ENCODE measurements at regions not wholly inside any gene's neighbourhood (a gene's known extent, or its start where the extent isn't known, plus 50 kb on each side); places are given as distances from the start of the nearest gene placed in this dataset.

DNA sequence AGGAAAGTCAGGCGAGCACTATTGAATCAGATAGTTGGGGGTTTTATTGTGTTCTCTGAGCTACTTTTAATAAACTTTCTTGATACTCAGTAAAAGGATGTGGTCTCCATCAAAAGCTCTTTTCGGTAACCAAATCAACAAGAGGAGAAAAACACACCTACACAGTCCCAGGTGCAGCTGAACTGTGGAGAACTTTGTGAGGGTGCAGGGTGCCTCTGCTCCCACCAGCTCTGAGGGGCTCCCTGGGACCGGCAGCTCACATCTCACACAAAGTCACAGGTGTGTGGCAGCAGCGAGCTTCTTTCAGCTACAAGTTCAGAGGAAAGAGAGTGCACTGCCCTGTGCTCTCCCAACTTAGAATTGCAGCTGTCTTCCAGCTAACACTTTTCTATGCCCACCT, 650.4 kb downstream of the RNF144A start:
- no peak overlapping the region for H3K4me3 ChIP-seq (ENCODE audit: low read depth, low read length)
- no peak for DNase-seq (ENCODE audit: low read depth)
- TF ChIP-seq, protein P1, sequence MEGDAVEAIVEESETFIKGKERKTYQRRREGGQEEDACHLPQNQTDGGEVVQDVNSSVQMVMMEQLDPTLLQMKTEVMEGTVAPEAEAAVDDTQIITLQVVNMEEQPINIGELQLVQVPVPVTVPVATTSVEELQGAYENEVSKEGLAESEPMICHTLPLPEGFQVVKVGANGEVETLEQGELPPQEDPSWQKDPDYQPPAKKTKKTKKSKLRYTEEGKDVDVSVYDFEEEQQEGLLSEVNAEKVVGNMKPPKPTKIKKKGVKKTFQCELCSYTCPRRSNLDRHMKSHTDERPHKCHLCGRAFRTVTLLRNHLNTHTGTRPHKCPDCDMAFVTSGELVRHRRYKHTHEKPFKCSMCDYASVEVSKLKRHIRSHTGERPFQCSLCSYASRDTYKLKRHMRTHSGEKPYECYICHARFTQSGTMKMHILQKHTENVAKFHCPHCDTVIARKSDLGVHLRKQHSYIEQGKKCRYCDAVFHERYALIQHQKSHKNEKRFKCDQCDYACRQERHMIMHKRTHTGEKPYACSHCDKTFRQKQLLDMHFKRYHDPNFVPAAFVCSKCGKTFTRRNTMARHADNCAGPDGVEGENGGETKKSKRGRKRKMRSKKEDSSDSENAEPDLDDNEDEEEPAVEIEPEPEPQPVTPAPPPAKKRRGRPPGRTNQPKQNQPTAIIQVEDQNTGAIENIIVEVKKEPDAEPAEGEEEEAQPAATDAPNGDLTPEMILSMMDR (IDR thresholded peaks at IDR 0.05; ENCODE audit: control insufficient read depth, extremely low read depth, insufficient read depth): no peak

DNA sequence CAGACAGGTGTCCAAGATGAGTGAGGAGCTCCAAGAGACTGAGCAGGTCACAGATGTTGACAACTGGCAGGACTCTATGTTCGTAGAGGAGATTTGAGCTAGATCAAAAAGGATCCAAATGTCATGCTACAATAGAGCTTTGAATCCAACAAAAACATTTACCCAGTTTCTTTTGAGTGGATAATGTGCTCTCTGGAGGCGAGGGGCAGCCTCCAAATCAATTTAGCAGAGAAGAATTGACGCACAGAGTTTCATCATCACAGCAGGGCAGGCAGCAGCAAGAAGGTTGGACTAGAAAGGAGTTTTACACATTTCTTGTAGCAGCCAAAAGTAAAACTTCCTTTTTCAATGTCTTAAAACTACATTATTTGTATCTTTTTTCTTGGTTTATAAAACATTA, 653.0 kb downstream of the RNF144A start:
- TF ChIP-seq, protein P1 (IDR thresholded peaks at IDR 0.05; ENCODE audit: control insufficient read depth, extremely low read depth, insufficient read depth): no peak
- DNase-seq (ENCODE audit: low read depth): no peak
- no peak overlapping the region for H3K4me3 ChIP-seq (ENCODE audit: low read depth, low read length)

DNA sequence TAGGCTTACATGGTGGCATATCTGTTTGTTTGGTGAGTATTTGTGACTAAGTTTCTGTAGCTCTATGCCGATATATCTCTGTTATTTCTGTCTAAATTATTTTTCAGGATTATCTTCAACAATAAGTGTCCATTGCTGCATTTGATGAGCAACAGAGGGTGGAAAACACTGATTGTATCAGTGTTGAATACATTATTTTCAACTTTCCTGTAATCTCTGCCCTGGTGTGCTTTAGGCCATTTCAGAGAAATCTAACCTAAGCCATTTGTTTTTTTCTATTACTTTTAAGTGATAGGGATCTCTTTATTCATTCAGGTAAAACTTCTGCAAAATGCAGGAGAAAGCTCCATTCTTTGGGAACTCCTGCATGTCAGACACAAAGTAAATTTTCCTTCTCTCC, 654.5 kb downstream of the RNF144A start:
- no peak overlapping the region for H3K4me3 ChIP-seq (ENCODE audit: low read depth, low read length)
- TF ChIP-seq, protein P1 (IDR thresholded peaks at IDR 0.05; ENCODE audit: control insufficient read depth, extremely low read depth, insufficient read depth): no peak
- DNase-seq (ENCODE audit: low read depth): no peak

DNA sequence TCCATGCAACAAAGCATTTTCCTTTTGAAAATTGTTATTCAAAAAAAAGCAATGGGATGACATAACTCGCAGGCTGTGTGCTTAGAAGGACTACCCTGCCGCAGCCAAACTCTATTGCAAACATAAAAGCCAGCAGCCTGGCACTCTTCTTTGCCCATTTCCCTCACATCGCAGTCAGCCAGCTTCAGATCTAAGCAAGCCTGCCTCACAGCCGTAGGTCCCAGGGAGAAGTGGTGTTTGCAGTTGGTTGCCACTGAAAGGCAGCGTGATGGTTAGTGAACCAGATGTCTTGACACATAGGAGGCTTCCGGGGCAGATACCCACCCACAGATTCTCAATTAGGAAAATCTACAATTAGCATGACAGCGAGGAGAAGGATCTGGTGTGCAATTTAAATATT, 655.2 kb downstream of the RNF144A start:
- no peak for DNase-seq (ENCODE audit: low read depth)
- TF ChIP-seq, protein P1 (IDR thresholded peaks at IDR 0.05; ENCODE audit: control insufficient read depth, extremely low read depth, insufficient read depth): no peak
- H3K4me3 ChIP-seq (ENCODE audit: low read depth, low read length): no peak overlapping the region

DNA sequence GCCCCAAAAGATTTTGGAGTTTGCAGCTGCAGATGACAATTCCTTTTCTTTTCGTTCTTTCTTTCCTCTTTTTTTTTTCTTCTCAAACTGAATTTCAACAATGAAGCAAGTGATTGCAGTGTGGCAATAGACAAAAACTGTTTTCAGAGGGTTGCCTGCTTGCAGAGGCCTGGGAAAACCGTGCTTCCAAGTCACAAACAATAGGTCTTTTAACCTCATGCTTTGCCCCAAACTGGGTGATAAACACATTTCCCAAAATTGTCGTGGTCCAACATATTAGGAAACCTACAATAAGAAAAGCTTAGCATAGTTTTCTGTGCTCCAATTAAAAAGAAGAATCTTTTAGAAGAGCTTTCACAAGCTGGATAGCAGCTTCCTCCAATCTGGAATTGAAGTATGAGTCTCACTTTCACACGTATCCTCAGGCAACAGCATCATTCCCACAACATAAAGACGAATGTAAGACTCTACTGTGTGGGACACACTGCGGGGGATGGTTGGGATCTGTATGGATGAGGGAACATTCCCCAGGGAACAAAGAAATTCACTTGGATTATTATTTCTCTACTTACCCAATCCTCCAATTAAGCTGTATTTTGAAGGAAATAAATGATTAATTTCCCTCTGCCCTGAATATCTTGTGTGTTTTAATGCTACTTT, 656.1 kb downstream of the RNF144A start:
- no peak overlapping the region for H3K4me3 ChIP-seq (ENCODE audit: low read depth, low read length)
- TF ChIP-seq, protein P1 (IDR thresholded peaks at IDR 0.05; ENCODE audit: control insufficient read depth, extremely low read depth, insufficient read depth): no peak
- DNase-seq (ENCODE audit: low read depth): no peak

DNA sequence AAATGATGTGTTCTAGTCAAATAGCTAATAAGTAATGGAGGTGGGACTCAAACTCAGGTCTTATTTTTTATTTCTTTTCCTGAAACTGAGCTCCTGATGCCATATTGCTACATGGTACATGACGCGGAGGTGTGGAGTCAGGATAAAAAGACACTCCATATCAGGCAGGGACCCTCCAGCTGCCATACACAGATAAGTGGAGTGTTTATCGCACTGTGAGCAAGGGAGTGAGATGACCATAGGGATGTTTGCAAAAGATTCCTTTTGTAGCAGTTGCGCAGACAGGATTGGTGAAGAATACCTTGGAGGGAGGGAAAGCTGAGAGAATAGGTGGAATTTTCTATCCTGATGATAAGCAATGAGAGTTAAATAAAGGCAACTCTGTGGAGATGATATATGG, 657.2 kb downstream of the RNF144A start:
- H3K4me3 ChIP-seq (ENCODE audit: low read depth, low read length): no peak overlapping the region
- TF ChIP-seq, protein P1 (IDR thresholded peaks at IDR 0.05; ENCODE audit: control insufficient read depth, extremely low read depth, insufficient read depth): no peak
- no peak for DNase-seq (ENCODE audit: low read depth)

DNA sequence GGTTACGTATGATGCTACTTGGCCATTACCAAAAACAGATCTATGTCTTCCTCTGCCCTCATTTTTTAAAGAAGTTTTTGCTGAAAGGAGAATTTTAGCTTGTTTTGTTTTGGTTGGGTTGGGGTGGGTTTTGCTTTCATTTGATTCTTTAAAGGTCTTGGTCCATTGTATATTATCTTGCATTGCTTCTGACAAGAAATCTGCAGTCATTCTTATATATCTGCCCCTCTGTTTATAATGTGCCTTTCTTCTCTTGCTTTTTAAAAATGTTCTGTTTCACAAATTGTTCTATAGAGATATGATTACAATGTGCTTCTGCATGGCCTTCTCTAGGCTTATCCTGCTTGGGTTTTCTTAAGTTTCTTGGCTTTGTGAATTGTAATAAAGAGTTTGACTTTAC, 660.6 kb downstream of the RNF144A start:
- H3K4me3 ChIP-seq (ENCODE audit: low read depth, low read length): no peak overlapping the region
- TF ChIP-seq, protein P1 (IDR thresholded peaks at IDR 0.05; ENCODE audit: control insufficient read depth, extremely low read depth, insufficient read depth): no peak
- no peak for DNase-seq (ENCODE audit: low read depth)
